ENCODE measurements at regions not wholly inside any gene's neighbourhood (a gene's known extent, or its start where the extent isn't known, plus 50 kb on each side); places are given as distances from the start of the nearest gene placed in this dataset.

DNA sequence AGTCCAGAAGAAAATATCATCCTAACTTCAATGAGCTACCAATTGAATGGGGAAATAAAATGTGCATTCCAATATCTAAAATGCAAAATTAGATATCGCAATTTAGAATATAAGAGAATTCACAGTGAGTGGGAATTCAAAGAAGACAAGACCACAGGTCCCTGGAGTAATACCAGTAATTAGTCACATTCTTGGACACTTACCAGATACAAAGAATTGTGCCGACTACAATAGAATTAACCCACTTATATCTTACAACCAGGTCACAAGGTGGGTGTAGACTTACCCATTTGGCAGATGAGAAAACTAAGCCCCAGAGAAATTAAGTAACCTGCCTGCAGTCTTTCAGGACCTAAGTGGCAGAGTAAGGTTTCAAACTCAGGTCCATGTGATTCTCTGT is 84.3 kb upstream of the C1QTNF7 start:
- Mint-ChIP-seq H3K4me3 (no peak overlapping the region), H3K27ac (no peak overlapping the region), H3K4me1 (ENCODE audit: low read depth) (peaks cover 12% of the 10 kb centered on the region), H3K9me3 (no peaks in the 10 kb centered on the region), H3K27me3 (ENCODE audit: insufficient read depth) (peaks cover 27% of the 10 kb centered on the region), H3K36me3 (ENCODE audit: low read depth) (no peaks in the 10 kb centered on the region)
- no peak for TF ChIP-seq CTCF (IDR thresholded peaks at IDR 0.05)
- no peak for DNase-seq

- H3K27me3 Mint-ChIP-seq (ENCODE audit: insufficient read depth): peaks cover 31% of the 10 kb centered on the region
- peaks cover 14% of the 10 kb centered on the region for H3K4me1 Mint-ChIP-seq (ENCODE audit: low read depth)
- TF ChIP-seq CTCF (IDR thresholded peaks at IDR 0.05): no peak
- H3K4me3 Mint-ChIP-seq: no peak overlapping the region
- no peak overlapping the region for H3K27ac Mint-ChIP-seq
- H3K36me3 Mint-ChIP-seq (ENCODE audit: low read depth): no peaks in the 10 kb centered on the region
- no peaks in the 10 kb centered on the region for H3K9me3 Mint-ChIP-seq
- peak; percentile 42 for DNase-seq
These were observed 83.8 kb upstream of the C1QTNF7 start for GRCh38 chr4:15344041-15344440.

GRCh38 chr4:15345134-15345533 is 82.7 kb upstream of the C1QTNF7 start:
- H3K4me3 Mint-ChIP-seq: no peak overlapping the region

GRCh38 chr4:15348236-15348635 is 79.6 kb upstream of the C1QTNF7 start:
- no peak overlapping the region for H3K4me3 Mint-ChIP-seq
- peaks cover 18% of the 10 kb centered on the region for H3K4me1 Mint-ChIP-seq (ENCODE audit: low read depth)
- DNase-seq: no peak
- H3K9me3 Mint-ChIP-seq: no peaks in the 10 kb centered on the region
- no peak overlapping the region for H3K27ac Mint-ChIP-seq
- no peak for TF ChIP-seq CTCF (IDR thresholded peaks at IDR 0.05)
- no peaks in the 10 kb centered on the region for H3K36me3 Mint-ChIP-seq (ENCODE audit: low read depth)
- peaks cover 33% of the 10 kb centered on the region for H3K27me3 Mint-ChIP-seq (ENCODE audit: insufficient read depth)

More at GRCh38 chr4:15345134-15345533, 82.7 kb upstream of the C1QTNF7 start:
- H3K27ac Mint-ChIP-seq: no peak overlapping the region
- no peak for TF ChIP-seq CTCF (IDR thresholded peaks at IDR 0.05)
- H3K27me3 Mint-ChIP-seq (ENCODE audit: insufficient read depth): peaks cover 32% of the 10 kb centered on the region
- H3K36me3 Mint-ChIP-seq (ENCODE audit: low read depth): no peaks in the 10 kb centered on the region
- no peaks in the 10 kb centered on the region for H3K9me3 Mint-ChIP-seq
- peaks cover 18% of the 10 kb centered on the region for H3K4me1 Mint-ChIP-seq (ENCODE audit: low read depth)
- no peak for DNase-seq

DNA sequence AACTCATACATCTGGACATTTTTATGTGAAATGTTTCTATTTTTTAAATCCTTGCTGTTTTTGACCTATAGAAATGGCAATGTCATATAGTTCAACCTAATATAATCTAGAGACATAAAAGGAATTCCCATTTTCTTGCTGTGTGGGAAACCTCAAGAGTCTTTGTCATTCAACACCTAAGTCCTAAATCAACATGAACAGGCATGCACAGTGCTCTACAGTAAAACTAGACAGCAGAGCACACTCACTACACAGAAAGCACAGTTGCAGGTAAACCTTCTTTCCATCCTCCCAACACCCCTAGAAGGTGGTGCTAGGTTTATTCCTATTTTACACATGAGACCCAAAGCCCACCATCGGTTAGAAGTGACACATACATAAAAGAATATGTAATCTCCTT is 79.1 kb upstream of the C1QTNF7 start:
- no peak overlapping the region for H3K27ac Mint-ChIP-seq
- H3K36me3 Mint-ChIP-seq (ENCODE audit: low read depth): no peaks in the 10 kb centered on the region
- H3K4me1 Mint-ChIP-seq (ENCODE audit: low read depth): peaks cover 16% of the 10 kb centered on the region
- peaks cover 36% of the 10 kb centered on the region for H3K27me3 Mint-ChIP-seq (ENCODE audit: insufficient read depth)
- no peaks in the 10 kb centered on the region for H3K9me3 Mint-ChIP-seq
- DNase-seq: no peak
- no peak overlapping the region for H3K4me3 Mint-ChIP-seq
- TF ChIP-seq CTCF (IDR thresholded peaks at IDR 0.05): no peak

DNA sequence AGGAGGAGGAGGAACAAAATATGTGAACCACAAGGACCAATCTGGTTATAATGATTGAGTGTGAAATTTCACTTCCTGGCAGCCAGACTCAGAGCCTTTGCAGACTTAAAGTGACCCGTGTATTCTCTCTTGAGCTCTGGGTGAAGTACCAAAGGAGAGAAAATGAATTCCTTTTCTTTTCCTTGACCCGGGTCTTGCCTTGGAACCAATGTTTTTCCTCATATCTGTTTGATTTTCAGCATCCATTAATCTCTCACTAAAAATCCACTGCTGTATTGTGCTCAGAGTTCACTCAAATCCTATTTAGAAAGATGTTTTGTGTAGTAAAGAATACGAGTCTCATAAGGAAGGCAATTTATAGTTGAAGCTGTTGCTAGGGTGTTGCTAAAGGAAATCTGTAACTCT is 78.3 kb upstream of the C1QTNF7 start:
- Mint-ChIP-seq H3K36me3 (ENCODE audit: low read depth) (no peaks in the 10 kb centered on the region), H3K4me3 (no peak overlapping the region), H3K27ac (no peak overlapping the region), H3K4me1 (ENCODE audit: low read depth) (peaks cover 8% of the 10 kb centered on the region), H3K27me3 (ENCODE audit: insufficient read depth) (peaks cover 36% of the 10 kb centered on the region), H3K9me3 (no peaks in the 10 kb centered on the region)
- no peak for DNase-seq
- TF ChIP-seq CTCF (IDR thresholded peaks at IDR 0.05): no peak

All from HFFc6 (cell line).